ENCODE measurements at regions not wholly inside any gene's neighbourhood (a gene's known extent, or its start where the extent isn't known, plus 50 kb on each side); places are given as distances from the start of the nearest gene placed in this dataset.
A peak's percentile ranks its signal among the peaks of the same experiment; 100 is the strongest.
"Not testable (repeated sequence)": the region's sequence is repeated elsewhere in the genome, so short reads cannot be mapped to it uniquely, and the experiment has no call there.

GRCh38 chr13:46498650-46499049 is 54.3 kb upstream of the LRCH1 start:
- no peak for DNase-seq

- DNase-seq = peak; percentile 36
These were observed 56.9 kb upstream of the LRCH1 start for GRCh38 chr13:46496086-46496485.

GRCh38 chr13:46495651-46496050 is 57.3 kb upstream of the LRCH1 start:
- peak; percentile 71 for DNase-seq

- DNase-seq = no peak
These were observed 57.9 kb upstream of the LRCH1 start for GRCh38 chr13:46495066-46495465.

GRCh38 chr13:46492946-46493345 is 60.0 kb upstream of the LRCH1 start:
- peak; percentile 43 for DNase-seq

GRCh38 chr13:46491641-46492040 is 61.3 kb upstream of the LRCH1 start:
- DNase-seq = no peak

GRCh38 chr13:46490713-46491112 is 62.3 kb upstream of the LRCH1 start:
- DNase-seq = not testable (repeated sequence)

GRCh38 chr13:46490129-46490528 is 62.8 kb upstream of the LRCH1 start:
- DNase-seq = no peak

- DNase-seq = peak; percentile 88
These were observed 63.4 kb upstream of the LRCH1 start for GRCh38 chr13:46489586-46490023.

- no peak for DNase-seq
These were observed 65.2 kb upstream of the LRCH1 start for GRCh38 chr13:46487748-46488147.

- no peak for DNase-seq
These were observed 66.7 kb upstream of the LRCH1 start for GRCh38 chr13:46486270-46486669.

GRCh38 chr13:46484561-46484960 is 68.4 kb upstream of the LRCH1 start:
- DNase-seq = no peak

GRCh38 chr13:46481166-46481565 is 71.8 kb upstream of the LRCH1 start:
- DNase-seq = no peak

- DNase-seq = no peak
These were observed 72.8 kb upstream of the LRCH1 start for GRCh38 chr13:46480131-46480530.

- no peak for DNase-seq
These were observed 73.3 kb upstream of the LRCH1 start for GRCh38 chr13:46479691-46480090.

GRCh38 chr13:46479283-46479682 is 73.7 kb upstream of the LRCH1 start:
- no peak for DNase-seq

- peak; percentile 6 for DNase-seq
These were observed 74.3 kb upstream of the LRCH1 start for GRCh38 chr13:46478651-46479050.

- DNase-seq = peak; percentile 13
These were observed 76.8 kb upstream of the LRCH1 start for GRCh38 chr13:46476174-46476573.

- peak; percentile 14 for DNase-seq
These were observed 77.4 kb upstream of the LRCH1 start for GRCh38 chr13:46475541-46475991.

GRCh38 chr13:46473806-46474205 is 79.2 kb upstream of the LRCH1 start:
- peak; percentile 33 for DNase-seq

GRCh38 chr13:46472384-46472783 is 80.6 kb upstream of the LRCH1 start:
- no peak for DNase-seq

GRCh38 chr13:46469699-46470098 is 82.6 kb upstream of the RUBCNL start:
- not testable (repeated sequence) for DNase-seq

GRCh38 chr13:46468570-46469463 is 81.8 kb upstream of the RUBCNL start:
- peak; percentile 84 for DNase-seq

- peak; percentile 6 for DNase-seq
These were observed 80.6 kb upstream of the RUBCNL start for GRCh38 chr13:46467694-46468093.

Measured in fibroblast of skin of abdomen (primary cell).